Neuronal stem cell (in vitro differentiated cells): ENCODE measurements at regions not wholly inside any gene's neighbourhood (a gene's known extent, or its start where the extent isn't known, plus 50 kb on each side); places are given as distances from the start of the nearest gene placed in this dataset.
"Not testable (repeated sequence)": the region's sequence is repeated elsewhere in the genome, so short reads cannot be mapped to it uniquely, and the experiment has no call there.

Experiments
- DNase-seq: peaks from one replicate; pipeline ENCODE4 v3.0.0-alpha.2; 2013; ENCODE audit warnings: low spot score
- H2AFZ ChIP-seq: one replicate; pipeline ENCODE4 v1.6.1; 2013; ENCODE audit warnings: mild to moderate bottlenecking, low read length, inconsistent platforms
- H2AK5ac ChIP-seq: 2 replicates; pipeline ENCODE4 v1.6.1; 2013; ENCODE audit warnings: low read depth, mild to moderate bottlenecking, inconsistent platforms, low read length, moderate library complexity, mixed read lengths
- H2BK120ac ChIP-seq: 2 replicates; pipeline ENCODE4 v1.6.1; 2013; ENCODE audit warnings: low read depth, mild to moderate bottlenecking, inconsistent platforms, low read length, moderate library complexity, mixed read lengths
- H2BK12ac ChIP-seq: one replicate; pipeline ENCODE4 v1.6.1; 2013; ENCODE audit warnings: low read length, inconsistent platforms
- H2BK15ac ChIP-seq: 2 replicates; pipeline ENCODE4 v1.6.1; 2013; ENCODE audit warnings: mild to moderate bottlenecking, low read length, inconsistent platforms, mixed read lengths
- H2BK5ac ChIP-seq: one replicate; pipeline ENCODE4 v1.6.1; 2013; ENCODE audit warnings: inconsistent platforms, mild to moderate bottlenecking, low read length, moderate library complexity
- H3K14ac ChIP-seq: one replicate; pipeline ENCODE4 v1.6.1; 2013; ENCODE audit warnings: low read length, inconsistent platforms
- H3K18ac ChIP-seq: 2 replicates; pipeline ENCODE4 v1.6.1; 2013; ENCODE audit warnings: low read length, inconsistent platforms
- H3K23ac ChIP-seq: 2 replicates; pipeline ENCODE4 v1.6.1; 2013; ENCODE audit warnings: low read depth, mild to moderate bottlenecking, mixed read lengths, low read length, inconsistent platforms; ENCODE audit not compliant: poor library complexity
- H3K27ac ChIP-seq: replicated peaks from 3 replicates; pipeline ENCODE4 v1.5.1; 2013; ENCODE audit warnings: low read length, inconsistent platforms
- H3K27me3 ChIP-seq, 3 experiments: 2 replicates each; pipeline ENCODE4 v1.6.1; 2013; ENCODE audit warnings: low read length in 3 of 3, mild to moderate bottlenecking in 2 of 3, inconsistent platforms in 1 of 3, low read depth in 1 of 3, mixed read lengths in 1 of 3, moderate library complexity in 1 of 3; ENCODE audit not compliant: control insufficient read depth in 3 of 3, insufficient read depth in 3 of 3
- H3K36me3 ChIP-seq, 2 donors: replicated peaks in 1 of 2; 2 replicates each; pipeline ENCODE4 v1.6.1; 2013; ENCODE audit warnings: low read length in 2 of 2; ENCODE audit not compliant: control insufficient read depth in 2 of 2, insufficient read depth in 2 of 2
- H3K4ac ChIP-seq: 2 replicates; pipeline ENCODE4 v1.6.1; 2013; ENCODE audit warnings: inconsistent platforms, mild to moderate bottlenecking, low read length, moderate library complexity
- H3K4me1 ChIP-seq, 2 donors: 1 replicate in 1 of 2; 2 replicates in 1 of 2; pipeline ENCODE4 v1.6.1; 2013; ENCODE audit warnings: low read length in 2 of 2, low read depth in 1 of 2; ENCODE audit not compliant: control insufficient read depth in 2 of 2, insufficient read depth in 1 of 2
- H3K4me2 ChIP-seq: one replicate; pipeline ENCODE4 v1.6.1; 2013; ENCODE audit warnings: mild to moderate bottlenecking, low read length, inconsistent platforms; ENCODE audit not compliant: insufficient read depth, poor library complexity, severe bottlenecking
- H3K4me3 ChIP-seq, 2 donors: 2 replicates each; pipeline ENCODE4 v1.5.1; 2013; ENCODE audit warnings: low read length in 2 of 2, mild to moderate bottlenecking in 2 of 2, inconsistent platforms in 1 of 2, moderate library complexity in 1 of 2
- H3K79me1 ChIP-seq: one replicate; pipeline ENCODE4 v1.6.1; 2013; ENCODE audit warnings: low read depth, mild to moderate bottlenecking, inconsistent platforms, low read length, moderate library complexity
- H3K9ac ChIP-seq: one replicate; pipeline ENCODE4 v1.6.1; 2013; ENCODE audit warnings: mild to moderate bottlenecking, low read depth, low read length, inconsistent platforms; ENCODE audit not compliant: poor library complexity
- H3K9me3 ChIP-seq, 2 donors: replicated peaks in 1 of 2; 2 replicates each; pipeline versions ENCODE3 to v1.6.1; 2013; ENCODE audit warnings: low read length in 2 of 2, mild to moderate bottlenecking in 2 of 2, inconsistent platforms in 1 of 2, low read depth in 1 of 2, mixed read lengths in 1 of 2, moderate library complexity in 1 of 2; ENCODE audit not compliant: control insufficient read depth in 2 of 2, insufficient read depth in 1 of 2
- H4K8ac ChIP-seq: one replicate; pipeline ENCODE4 v1.6.1; 2013; ENCODE audit warnings: low read depth, mild to moderate bottlenecking, inconsistent platforms, low read length, moderate library complexity
- H4K91ac ChIP-seq: one replicate; pipeline ENCODE4 v1.6.1; 2013; ENCODE audit warnings: low read length, low read depth, mild to moderate bottlenecking, inconsistent platforms; ENCODE audit not compliant: poor library complexity
- WGBS, 2 donors: extraction: QIAGEN DNeasy Blood & Tissue Kit; methylation state at CpG; one replicate each; pipeline ENCODE4 v1.1.7; 2013; ENCODE audit warnings: missing lambda C conversion rate in 2 of 2, mixed read lengths in 1 of 2; ENCODE audit not compliant: insufficient read length in 2 of 2, insufficient replicate concordance in 1 of 2; ENCODE audit errors: extremely low coverage in 2 of 2; 5-methylcytosine and 5-hydroxymethylcytosine counted together

- Histone ChIP-seq H3K9ac (no peak overlapping the region), H3K79me1 (no peaks in the 10 kb centered on the region), H3K4me3 (no peak overlapping the region), H4K8ac (no peak overlapping the region), H3K14ac (peak overlapping the region; percentile 56), H3K23ac (no peak overlapping the region), H3K27ac (no peak overlapping the region), H4K91ac (no peak overlapping the region), H2BK12ac (no peak overlapping the region), H3K4me1 (no peaks in the 10 kb centered on the region), H2AK5ac (no peak overlapping the region), H2BK5ac (no peak overlapping the region), H3K36me3 (no peaks in the 10 kb centered on the region), H3K9me3 (no peaks in the 10 kb centered on the region), H3K4me2 (no peak overlapping the region), H2BK120ac (no peak overlapping the region), H3K27me3 (no peaks in the 10 kb centered on the region), H2BK15ac (no peak overlapping the region), H2AFZ (no peak overlapping the region), H3K4ac (no peak overlapping the region), H3K18ac (no peak overlapping the region)
- DNase-seq = no peak
- WGBS, 2 donors = no CpG with 5 or more reads among the region's 4 CpGs
Observed at GRCh38 chr6:865846-866245, 172.9 kb upstream of the EXOC2 start.

GRCh38 chr6:863831-864230 is 170.9 kb upstream of the EXOC2 start:
- Histone ChIP-seq H3K9me3 (no peaks in the 10 kb centered on the region), H3K36me3 (no peaks in the 10 kb centered on the region), H3K27ac (no peak overlapping the region), H3K4me2 (no peak overlapping the region), H3K18ac (no peak overlapping the region), H2AK5ac (no peak overlapping the region), H3K9ac (no peak overlapping the region), H3K14ac (no peak overlapping the region), H2BK5ac (no peak overlapping the region), H3K4me3 (no peak overlapping the region), H4K8ac (no peak overlapping the region), H3K79me1 (no peaks in the 10 kb centered on the region), H2BK15ac (no peak overlapping the region), H3K27me3 (no peaks in the 10 kb centered on the region), H4K91ac (no peak overlapping the region), H3K23ac (no peak overlapping the region), H2BK120ac (no peak overlapping the region), H3K4me1 (peaks cover 0 to 6% of the 10 kb centered on the region in 2 donors), H3K4ac (no peak overlapping the region), H2BK12ac (no peak overlapping the region), H2AFZ (no peak overlapping the region)
- WGBS, 2 donors = no CpG with 5 or more reads among the region's 2 CpGs
- no peak for DNase-seq

DNA sequence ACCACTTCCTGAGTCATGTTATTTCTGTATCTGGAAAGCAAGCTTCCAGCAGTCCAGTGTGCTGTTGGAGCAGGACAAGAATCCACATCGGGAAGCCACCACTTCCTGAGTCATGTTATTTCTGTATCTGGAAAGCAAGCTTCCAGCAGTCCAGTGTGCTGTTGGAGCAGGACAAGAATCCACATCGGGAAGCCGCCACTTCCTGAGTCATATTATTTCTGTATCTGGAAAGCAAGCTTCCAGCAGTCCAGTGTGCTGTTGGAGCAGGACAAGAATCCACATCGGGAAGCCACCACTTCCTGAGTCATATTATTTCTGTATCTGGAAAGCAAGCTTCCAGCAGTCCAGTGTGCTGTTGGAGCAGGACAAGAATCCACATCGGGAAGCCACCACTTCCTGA is 170.2 kb upstream of the EXOC2 start:
- H3K79me1 ChIP-seq, H2AFZ ChIP-seq, H2AK5ac ChIP-seq, H2BK12ac ChIP-seq, H3K27me3 ChIP-seq, H3K18ac ChIP-seq, H2BK15ac ChIP-seq, DNase-seq, H3K36me3 ChIP-seq, H2BK120ac ChIP-seq, H3K23ac ChIP-seq, H2BK5ac ChIP-seq, H4K91ac ChIP-seq, H4K8ac ChIP-seq, H3K4me2 ChIP-seq, H3K4ac ChIP-seq, H3K27ac ChIP-seq, H3K14ac ChIP-seq, H3K4me3 ChIP-seq, H3K9me3 ChIP-seq, H3K9ac ChIP-seq, H3K4me1 ChIP-seq: not testable (repeated sequence)
- WGBS, 2 donors = no CpG with 5 or more reads among the region's 5 CpGs

DNA sequence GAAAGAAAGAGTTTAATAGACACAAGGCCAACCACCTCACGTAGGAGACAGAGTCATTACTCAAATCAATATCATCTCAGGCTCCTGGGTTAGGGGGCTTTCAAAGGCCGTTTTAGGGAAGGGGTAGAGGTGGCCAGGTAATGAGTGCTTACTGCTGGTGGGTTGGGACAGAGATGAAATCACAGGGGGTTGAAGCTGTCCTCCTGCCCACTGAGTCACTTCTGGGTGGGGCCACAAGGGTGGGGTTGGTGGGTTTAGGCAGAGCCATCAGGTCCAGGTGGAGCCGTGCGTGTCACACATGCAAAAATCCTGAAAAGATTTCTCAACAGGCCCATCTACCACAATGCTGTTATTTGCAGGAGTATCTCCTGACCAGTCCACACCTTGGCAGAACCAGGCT is 167.0 kb upstream of the EXOC2 start:
- H2AK5ac ChIP-seq = no peak overlapping the region
- H3K27ac ChIP-seq = no peak overlapping the region
- no peak overlapping the region for H3K9ac ChIP-seq
- no peak overlapping the region for H4K91ac ChIP-seq
- no peak for DNase-seq
- H2BK120ac ChIP-seq = no peak overlapping the region
- H3K4me2 ChIP-seq = no peak overlapping the region
- H3K9me3 ChIP-seq = no peaks in the 10 kb centered on the region
- no peak overlapping the region for H3K14ac ChIP-seq
- no peak overlapping the region for H3K23ac ChIP-seq
- H3K79me1 ChIP-seq = no peaks in the 10 kb centered on the region
- no peaks in the 10 kb centered on the region for H3K36me3 ChIP-seq
- no peak overlapping the region for H2BK5ac ChIP-seq
- H3K4me3 ChIP-seq = no peak overlapping the region
- H2BK15ac ChIP-seq = no peak overlapping the region
- WGBS, 2 donors = no CpG with 5 or more reads among the region's 4 CpGs
- H3K4ac ChIP-seq = no peak overlapping the region
- no peak overlapping the region for H2BK12ac ChIP-seq
- H3K4me1 ChIP-seq = peaks cover 0 to 6% of the 10 kb centered on the region in 2 donors
- no peak overlapping the region for H2AFZ ChIP-seq
- H4K8ac ChIP-seq = no peak overlapping the region
- H3K18ac ChIP-seq = no peak overlapping the region
- no peaks in the 10 kb centered on the region for H3K27me3 ChIP-seq
